ENCODE measurements at regions not wholly inside any gene's neighbourhood (a gene's known extent, or its start where the extent isn't known, plus 50 kb on each side); places are given as distances from the start of the nearest gene placed in this dataset.

- TF ChIP-seq CTCF (IDR thresholded peaks at IDR 0.05; ENCODE audit: low read depth, low read length) (no peak), EZH2phosphoT487 (IDR thresholded peaks at IDR 0.05; ENCODE audit: low read depth) (no peak)
Observed at GRCh38 chr7:67344481-67345193, 348.0 kb downstream of the TYW1 start.

Measured in OCI-LY3 (cell line).